ENCODE measurements at regions not wholly inside any gene's neighbourhood (a gene's known extent, or its start where the extent isn't known, plus 50 kb on each side); places are given as distances from the start of the nearest gene placed in this dataset.
"Not testable (repeated sequence)": the region's sequence is repeated elsewhere in the genome, so short reads cannot be mapped to it uniquely, and the experiment has no call there.

DNA sequence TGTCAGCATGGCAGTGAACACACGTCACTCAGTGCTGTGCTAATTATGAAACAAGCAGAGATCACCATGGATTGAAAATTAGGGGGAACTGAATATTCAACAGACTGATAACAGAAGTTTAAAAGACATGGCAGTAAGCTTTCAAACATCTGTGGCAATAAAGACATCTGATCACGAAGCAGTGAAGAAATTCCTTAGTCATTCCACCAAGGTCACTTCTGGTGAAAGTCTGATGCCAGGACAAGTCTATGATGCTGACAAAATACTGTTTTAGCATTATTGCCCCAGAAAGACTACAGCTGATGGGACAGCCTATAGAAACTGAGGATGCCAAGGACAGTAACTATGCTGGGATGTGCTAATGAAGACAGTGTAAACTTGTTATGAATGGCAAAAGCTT is 126.9 kb upstream of the RBM19 start:
- Histone ChIP-seq H3K27me3 (ENCODE audit: control insufficient read depth, insufficient read depth, low read length) (peaks cover 7% of the 10 kb centered on the region), H3K36me3 (ENCODE audit: control insufficient read depth, insufficient read depth, low read length) (no peaks in the 10 kb centered on the region), H3K4me1 (ENCODE audit: control insufficient read depth, insufficient read depth, low read length) (no peaks in the 10 kb centered on the region), H3K9ac (ENCODE audit: low read depth, low read length) (no peak overlapping the region), H3K9me3 (ENCODE audit: control insufficient read depth, insufficient read depth, low read length) (no peaks in the 10 kb centered on the region), H3K4me3 (ENCODE audit: low read depth, low read length) (no peak overlapping the region)

- no peaks in the 10 kb centered on the region for H3K9me3 ChIP-seq (ENCODE audit: control insufficient read depth, insufficient read depth, low read length)
- H3K27me3 ChIP-seq (ENCODE audit: control insufficient read depth, insufficient read depth, low read length): peaks cover 11% of the 10 kb centered on the region
- H3K4me3 ChIP-seq (ENCODE audit: low read depth, low read length): no peak overlapping the region
- H3K4me1 ChIP-seq (ENCODE audit: control insufficient read depth, insufficient read depth, low read length): no peaks in the 10 kb centered on the region
- H3K9ac ChIP-seq (ENCODE audit: low read depth, low read length): no peak overlapping the region
- no peaks in the 10 kb centered on the region for H3K36me3 ChIP-seq (ENCODE audit: control insufficient read depth, insufficient read depth, low read length)
Observed at GRCh38 chr12:114090211-114090610, 124.1 kb upstream of the RBM19 start.

DNA sequence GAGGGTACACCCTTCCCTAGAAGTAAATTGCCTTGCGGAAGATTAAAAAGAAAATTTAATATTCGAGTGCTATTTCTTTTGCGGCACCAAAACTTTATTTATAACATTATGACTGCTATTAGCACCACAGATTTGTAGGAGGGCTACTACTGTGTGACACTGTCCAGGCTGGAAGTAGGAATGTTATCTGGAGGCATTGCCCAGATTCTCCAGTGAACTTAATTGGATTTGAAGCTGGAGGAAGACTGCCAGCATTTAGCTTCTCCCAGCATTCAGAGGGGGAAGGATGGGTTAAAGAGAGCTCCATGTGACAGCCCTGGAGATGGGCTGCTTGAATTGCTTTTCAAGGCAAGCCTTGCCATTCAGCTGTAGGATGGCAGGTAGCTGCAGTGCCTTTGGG is 107.0 kb upstream of the RBM19 start:
- Histone ChIP-seq H3K9me3 (ENCODE audit: control insufficient read depth, insufficient read depth, low read length) (no peaks in the 10 kb centered on the region), H3K4me3 (ENCODE audit: low read depth, low read length) (no peak overlapping the region), H3K36me3 (ENCODE audit: control insufficient read depth, insufficient read depth, low read length) (no peaks in the 10 kb centered on the region), H3K9ac (ENCODE audit: low read depth, low read length) (no peak overlapping the region), H3K27me3 (ENCODE audit: control insufficient read depth, insufficient read depth, low read length) (peaks cover 6% of the 10 kb centered on the region), H3K4me1 (ENCODE audit: control insufficient read depth, insufficient read depth, low read length) (peaks cover 4% of the 10 kb centered on the region)

DNA sequence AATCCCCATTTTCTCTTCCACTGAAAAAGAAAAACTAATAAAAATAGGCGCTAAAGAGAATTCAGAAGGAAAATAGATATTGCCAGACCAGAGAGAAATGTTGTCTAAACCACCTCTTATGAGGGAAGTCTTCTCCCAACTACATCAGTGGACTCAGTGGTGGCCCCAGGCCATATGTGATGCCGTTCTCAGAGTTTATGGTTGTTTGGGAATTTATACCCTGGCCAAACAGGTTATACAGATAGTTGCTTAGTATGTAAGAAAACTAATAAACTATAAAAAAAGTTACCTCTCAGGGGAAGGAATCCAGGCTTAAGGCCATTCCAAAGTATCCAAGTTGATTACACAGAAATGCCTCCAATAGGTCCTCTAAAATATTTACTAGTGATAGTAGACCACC is 103.4 kb upstream of the RBM19 start:
- Histone ChIP-seq H3K4me3 (ENCODE audit: low read depth, low read length) (no peak overlapping the region), H3K4me1 (ENCODE audit: control insufficient read depth, insufficient read depth, low read length) (peaks cover 4% of the 10 kb centered on the region), H3K27me3 (ENCODE audit: control insufficient read depth, insufficient read depth, low read length) (peaks cover 8% of the 10 kb centered on the region), H3K36me3 (ENCODE audit: control insufficient read depth, insufficient read depth, low read length) (no peaks in the 10 kb centered on the region), H3K9me3 (ENCODE audit: control insufficient read depth, insufficient read depth, low read length) (no peaks in the 10 kb centered on the region), H3K9ac (ENCODE audit: low read depth, low read length) (no peak overlapping the region)

GRCh38 chr12:114064497-114064896 is 98.4 kb upstream of the RBM19 start:
- peaks cover 4% of the 10 kb centered on the region for H3K4me1 ChIP-seq (ENCODE audit: control insufficient read depth, insufficient read depth, low read length)
- peaks cover 5% of the 10 kb centered on the region for H3K27me3 ChIP-seq (ENCODE audit: control insufficient read depth, insufficient read depth, low read length)
- H3K9me3 ChIP-seq (ENCODE audit: control insufficient read depth, insufficient read depth, low read length): no peaks in the 10 kb centered on the region
- no peaks in the 10 kb centered on the region for H3K36me3 ChIP-seq (ENCODE audit: control insufficient read depth, insufficient read depth, low read length)
- H3K4me3 ChIP-seq (ENCODE audit: low read depth, low read length): peak overlapping the region; percentile 12
- H3K9ac ChIP-seq (ENCODE audit: low read depth, low read length): no peak overlapping the region

GRCh38 chr12:114064034-114064433 is 97.9 kb upstream of the RBM19 start:
- peak overlapping the region; percentile 12 for H3K4me3 ChIP-seq (ENCODE audit: low read depth, low read length)
- not testable (repeated sequence) for H3K27me3 ChIP-seq (ENCODE audit: control insufficient read depth, insufficient read depth, low read length); H3K4me1 ChIP-seq (ENCODE audit: control insufficient read depth, insufficient read depth, low read length); H3K9me3 ChIP-seq (ENCODE audit: control insufficient read depth, insufficient read depth, low read length); H3K9ac ChIP-seq (ENCODE audit: low read depth, low read length); H3K36me3 ChIP-seq (ENCODE audit: control insufficient read depth, insufficient read depth, low read length)

- no peaks in the 10 kb centered on the region for H3K9me3 ChIP-seq (ENCODE audit: control insufficient read depth, insufficient read depth, low read length)
- H3K4me1 ChIP-seq (ENCODE audit: control insufficient read depth, insufficient read depth, low read length): no peaks in the 10 kb centered on the region
- H3K27me3 ChIP-seq (ENCODE audit: control insufficient read depth, insufficient read depth, low read length): peaks cover 5% of the 10 kb centered on the region
- H3K4me3 ChIP-seq (ENCODE audit: low read depth, low read length): no peak overlapping the region
- no peak overlapping the region for H3K9ac ChIP-seq (ENCODE audit: low read depth, low read length)
- H3K36me3 ChIP-seq (ENCODE audit: control insufficient read depth, insufficient read depth, low read length): no peaks in the 10 kb centered on the region
Observed at GRCh38 chr12:114063435-114063834, 97.3 kb upstream of the RBM19 start.

DNA sequence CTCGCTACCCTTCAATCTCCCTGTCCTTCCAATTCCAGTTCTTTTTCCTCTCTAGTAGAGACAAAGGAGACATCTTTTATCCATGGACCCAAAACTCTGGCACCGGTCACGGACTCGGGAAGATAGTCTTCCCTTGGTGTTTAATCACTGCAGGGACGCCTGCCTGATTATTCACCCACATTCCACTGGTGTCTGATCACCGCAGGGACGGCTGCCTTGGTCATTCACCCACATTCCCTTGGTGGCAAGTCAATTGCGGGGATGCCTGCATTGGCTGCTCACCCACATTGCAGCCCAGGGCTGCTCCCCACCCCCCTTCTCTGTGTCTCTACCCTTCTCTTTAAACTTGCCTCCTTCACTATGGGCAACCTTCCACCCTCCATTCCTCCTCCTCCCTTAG is 90.2 kb upstream of the RBM19 start:
- not testable (repeated sequence) for H3K4me3 ChIP-seq (ENCODE audit: low read depth, low read length); H3K9me3 ChIP-seq (ENCODE audit: control insufficient read depth, insufficient read depth, low read length); H3K4me1 ChIP-seq (ENCODE audit: control insufficient read depth, insufficient read depth, low read length); H3K27me3 ChIP-seq (ENCODE audit: control insufficient read depth, insufficient read depth, low read length); H3K36me3 ChIP-seq (ENCODE audit: control insufficient read depth, insufficient read depth, low read length); H3K9ac ChIP-seq (ENCODE audit: low read depth, low read length)

DNA sequence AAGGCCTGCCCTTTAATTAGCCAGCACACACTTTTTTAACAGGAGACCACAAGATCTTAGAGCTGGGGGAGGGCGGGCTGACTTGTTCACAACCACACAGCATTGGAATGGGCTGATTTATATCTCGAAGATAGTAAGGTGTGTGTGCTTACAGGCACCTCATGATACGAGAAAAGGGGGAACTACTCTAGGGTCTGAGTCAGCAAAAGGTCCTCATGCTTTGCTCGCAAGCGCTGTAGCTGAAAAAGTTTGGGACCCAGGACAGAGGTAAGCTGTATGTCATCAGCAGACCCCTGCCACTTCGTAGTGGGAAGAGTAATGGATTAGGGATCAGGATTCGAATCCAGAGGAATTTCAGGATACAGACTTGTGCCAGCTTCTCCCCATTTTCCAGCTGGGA is 88.9 kb upstream of the RBM19 start:
- no peak overlapping the region for H3K9ac ChIP-seq (ENCODE audit: low read depth, low read length)
- no peaks in the 10 kb centered on the region for H3K36me3 ChIP-seq (ENCODE audit: control insufficient read depth, insufficient read depth, low read length)

DNA sequence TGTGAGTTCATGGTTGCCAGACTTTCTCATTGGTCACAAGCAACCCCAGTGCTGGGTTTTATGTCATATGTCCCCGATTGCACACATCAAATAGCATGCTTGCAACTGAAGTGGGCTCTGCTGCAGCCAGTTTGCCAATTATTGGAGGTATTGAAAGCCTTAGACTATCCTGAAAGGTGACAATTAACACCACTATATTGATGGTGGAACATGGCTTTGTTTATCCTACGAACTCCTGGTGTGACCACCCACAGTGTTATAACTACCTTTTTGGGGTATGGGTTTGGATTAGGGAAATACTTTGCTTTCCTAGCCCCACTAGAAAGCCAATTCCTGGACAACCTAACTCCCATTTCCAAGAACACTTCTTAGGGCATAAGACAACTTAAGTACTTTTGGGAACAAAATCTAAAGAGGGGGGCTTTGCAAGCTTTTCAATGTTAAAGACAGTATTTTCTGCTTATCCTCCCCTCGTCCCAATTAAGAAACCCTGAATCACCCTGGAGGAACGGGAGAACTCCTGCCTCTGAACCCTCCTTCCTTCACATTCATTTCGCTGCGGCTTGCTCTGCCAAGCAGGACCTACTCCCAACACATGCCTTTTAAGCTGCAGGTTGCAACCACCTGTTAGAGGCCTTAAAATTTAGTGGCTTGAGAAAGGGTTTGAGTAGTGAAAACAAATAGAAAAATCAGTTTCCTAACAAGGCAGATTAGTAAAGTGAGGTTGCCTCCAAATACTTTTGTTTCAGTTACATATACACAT is 80.3 kb upstream of the RBM19 start:
- H3K9me3 ChIP-seq (ENCODE audit: control insufficient read depth, insufficient read depth, low read length): no peaks in the 10 kb centered on the region
- no peak overlapping the region for H3K9ac ChIP-seq (ENCODE audit: low read depth, low read length)
- peaks cover 17% of the 10 kb centered on the region for H3K4me1 ChIP-seq (ENCODE audit: control insufficient read depth, insufficient read depth, low read length)
- H3K27me3 ChIP-seq (ENCODE audit: control insufficient read depth, insufficient read depth, low read length): no peaks in the 10 kb centered on the region
- H3K36me3 ChIP-seq (ENCODE audit: control insufficient read depth, insufficient read depth, low read length): no peaks in the 10 kb centered on the region
- H3K4me3 ChIP-seq (ENCODE audit: low read depth, low read length): no peak overlapping the region

More for the DNA sequence above, 88.9 kb upstream of the RBM19 start:
- H3K4me1 ChIP-seq (ENCODE audit: control insufficient read depth, insufficient read depth, low read length): no peaks in the 10 kb centered on the region
- H3K27me3 ChIP-seq (ENCODE audit: control insufficient read depth, insufficient read depth, low read length): no peaks in the 10 kb centered on the region
- no peak overlapping the region for H3K4me3 ChIP-seq (ENCODE audit: low read depth, low read length)
- H3K9me3 ChIP-seq (ENCODE audit: control insufficient read depth, insufficient read depth, low read length): no peaks in the 10 kb centered on the region

DNA sequence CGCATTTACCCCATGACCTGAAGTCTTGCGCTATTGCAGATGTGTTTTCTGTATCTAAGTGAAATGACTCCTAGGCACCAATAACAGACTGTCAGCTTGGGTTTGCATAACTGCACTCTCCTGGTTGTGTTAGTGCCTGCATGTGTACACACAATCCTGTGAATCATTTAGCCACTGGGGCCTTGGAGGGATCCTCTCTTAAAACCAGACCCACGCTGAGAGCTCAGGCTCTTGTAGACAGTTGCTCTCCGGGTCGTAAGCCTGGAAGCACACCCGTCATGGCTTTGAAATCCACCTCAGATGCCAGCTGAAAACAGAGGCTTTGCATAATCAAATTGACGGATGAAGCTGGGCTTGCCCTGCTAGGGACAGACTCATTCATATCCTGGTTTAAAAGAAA is 79.2 kb upstream of the RBM19 start:
- H3K27me3 ChIP-seq (ENCODE audit: control insufficient read depth, insufficient read depth, low read length): no peaks in the 10 kb centered on the region
- H3K9ac ChIP-seq (ENCODE audit: low read depth, low read length): no peak overlapping the region
- no peaks in the 10 kb centered on the region for H3K36me3 ChIP-seq (ENCODE audit: control insufficient read depth, insufficient read depth, low read length)
- H3K4me3 ChIP-seq (ENCODE audit: low read depth, low read length): no peak overlapping the region
- H3K9me3 ChIP-seq (ENCODE audit: control insufficient read depth, insufficient read depth, low read length): no peaks in the 10 kb centered on the region
- peaks cover 17% of the 10 kb centered on the region for H3K4me1 ChIP-seq (ENCODE audit: control insufficient read depth, insufficient read depth, low read length)

DNA sequence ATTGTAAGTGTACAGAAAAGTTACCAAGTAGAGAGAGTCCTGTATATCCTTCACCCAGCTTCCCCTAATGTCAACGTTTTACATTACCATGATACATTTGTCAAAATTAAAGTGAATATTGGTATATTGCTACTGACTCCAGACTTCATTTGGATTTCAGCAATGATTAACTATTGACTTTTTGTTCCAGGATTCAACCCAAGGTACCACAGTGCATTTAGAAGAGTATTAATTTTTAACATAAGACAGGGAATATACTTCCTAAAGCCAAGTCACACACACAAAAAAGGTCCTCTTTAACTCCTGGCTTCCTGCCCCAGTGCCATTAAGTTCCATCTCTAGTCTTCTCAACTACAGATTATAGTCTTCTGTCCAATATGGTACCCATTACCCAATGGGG is 75.5 kb upstream of the RBM19 start:
- no peak overlapping the region for H3K9ac ChIP-seq (ENCODE audit: low read depth, low read length)
- H3K36me3 ChIP-seq (ENCODE audit: control insufficient read depth, insufficient read depth, low read length): no peaks in the 10 kb centered on the region
- no peak overlapping the region for H3K4me3 ChIP-seq (ENCODE audit: low read depth, low read length)
- H3K27me3 ChIP-seq (ENCODE audit: control insufficient read depth, insufficient read depth, low read length): no peaks in the 10 kb centered on the region
- H3K9me3 ChIP-seq (ENCODE audit: control insufficient read depth, insufficient read depth, low read length): no peaks in the 10 kb centered on the region
- H3K4me1 ChIP-seq (ENCODE audit: control insufficient read depth, insufficient read depth, low read length): peaks cover 12% of the 10 kb centered on the region

All from iPS-15b (cell line).